ENCODE measurements at regions not wholly inside any gene's neighbourhood (a gene's known extent, or its start where the extent isn't known, plus 50 kb on each side); places are given as distances from the start of the nearest gene placed in this dataset.

GRCh38 chr7:153185936-153186335 lies 426.4 kb downstream of the ACTR3B start:
- intact Hi-C loops (cut with micrococcal nuclease; ENCODE audit: unreplicated experiment) (no loop called here), in situ Hi-C loops (cut with HindIII; ENCODE audit: low pct_unique_long_range_greater_than_20kb, low sequenced_read_pairs) (no loop called here)
- H3K9me3 ChIP-seq (ENCODE audit: control insufficient read depth, insufficient read depth, low read depth, low read length), result no peaks in the 10 kb centered on the region
- CTCF ChIA-PET, result no interaction called here
- no peaks in the 10 kb centered on the region for H3K27me3 ChIP-seq (ENCODE audit: control insufficient read depth, insufficient read depth, low read length)
- TF ChIP-seq TCF7L2 (IDR thresholded peaks at IDR 0.05; ENCODE audit: low read depth, low read length), result no peak
- no peak for TF ChIP-seq REST (IDR thresholded peaks at IDR 0.05; ENCODE audit: insufficient read depth in 1 of 2, low read depth in 2 of 2, low read length in 1 of 2)
- no peak overlapping the region for H3K4me3 ChIP-seq (ENCODE audit: low read depth in 2 of 2, low read length in 2 of 2)
- no peaks in the 10 kb centered on the region for H3K4me1 ChIP-seq (ENCODE audit: control insufficient read depth, insufficient read depth, low read length)
- H3K36me3 ChIP-seq (ENCODE audit: control insufficient read depth, insufficient read depth, low read length), result no peaks in the 10 kb centered on the region
- no peak overlapping the region for H3K27ac ChIP-seq (ENCODE audit: low read length)
- BruUV-seq (replicated peaks), result no TSS peak
- POLR2A ChIA-PET, result no interaction called here
- DNase-seq (ENCODE audit: low read depth, low spot score), result no peak
- ATAC-seq, result no peak

GRCh38 chr7:153188161-153188560 lies 428.6 kb downstream of the ACTR3B start:
- TF ChIP-seq REST (IDR thresholded peaks at IDR 0.05; ENCODE audit: insufficient read depth in 1 of 2, low read depth in 2 of 2, low read length in 1 of 2), result no peak
- TF ChIP-seq TCF7L2 (IDR thresholded peaks at IDR 0.05; ENCODE audit: low read depth, low read length), result no peak
- in situ Hi-C loops (cut with HindIII; ENCODE audit: low pct_unique_long_range_greater_than_20kb, low sequenced_read_pairs) (no loop called here), intact Hi-C loops (cut with micrococcal nuclease; ENCODE audit: unreplicated experiment) (no loop called here)
- H3K27ac ChIP-seq (ENCODE audit: low read length), result no peak overlapping the region
- no peaks in the 10 kb centered on the region for H3K27me3 ChIP-seq (ENCODE audit: control insufficient read depth, insufficient read depth, low read length)
- no peaks in the 10 kb centered on the region for H3K4me1 ChIP-seq (ENCODE audit: control insufficient read depth, insufficient read depth, low read length)
- no peak overlapping the region for H3K4me3 ChIP-seq (ENCODE audit: low read depth in 2 of 2, low read length in 2 of 2)
- DNase-seq (ENCODE audit: low read depth, low spot score) (no peak), ATAC-seq (no peak)
- ChIA-PET CTCF (no interaction called here), POLR2A (no interaction called here)
- no peaks in the 10 kb centered on the region for H3K36me3 ChIP-seq (ENCODE audit: control insufficient read depth, insufficient read depth, low read length)
- H3K9me3 ChIP-seq (ENCODE audit: control insufficient read depth, insufficient read depth, low read depth, low read length), result no peaks in the 10 kb centered on the region
- BruUV-seq (replicated peaks), result no TSS peak

- Histone ChIP-seq H3K27me3 (ENCODE audit: control insufficient read depth, insufficient read depth, low read length) (no peaks in the 10 kb centered on the region), H3K27ac (ENCODE audit: low read length) (no peak overlapping the region), H3K36me3 (ENCODE audit: control insufficient read depth, insufficient read depth, low read length) (no peaks in the 10 kb centered on the region), H3K4me3 (ENCODE audit: low read depth in 2 of 2, low read length in 2 of 2) (no peak overlapping the region), H3K9me3 (ENCODE audit: control insufficient read depth, insufficient read depth, low read depth, low read length) (no peaks in the 10 kb centered on the region), H3K4me1 (ENCODE audit: control insufficient read depth, insufficient read depth, low read length) (no peaks in the 10 kb centered on the region)
- ChIA-PET POLR2A (no interaction called here), CTCF (no interaction called here)
- intact Hi-C loops (cut with micrococcal nuclease; ENCODE audit: unreplicated experiment), result no loop called here
- in situ Hi-C loops (cut with HindIII; ENCODE audit: low pct_unique_long_range_greater_than_20kb, low sequenced_read_pairs), result no loop called here
- TF ChIP-seq REST (IDR thresholded peaks at IDR 0.05; ENCODE audit: insufficient read depth in 1 of 2, low read depth in 2 of 2, low read length in 1 of 2) (no peak), SIN3A (IDR thresholded peaks at IDR 0.05; ENCODE audit: borderline replicate concordance, insufficient read depth, low read depth, low read length) (no peak), POLR2AphosphoS5 (IDR thresholded peaks at IDR 0.05; ENCODE audit: low read depth, low read length) (no peak), TCF7L2 (IDR thresholded peaks at IDR 0.05; ENCODE audit: low read depth, low read length) (no peak)
- TF ChIP-seq, protein P1, sequence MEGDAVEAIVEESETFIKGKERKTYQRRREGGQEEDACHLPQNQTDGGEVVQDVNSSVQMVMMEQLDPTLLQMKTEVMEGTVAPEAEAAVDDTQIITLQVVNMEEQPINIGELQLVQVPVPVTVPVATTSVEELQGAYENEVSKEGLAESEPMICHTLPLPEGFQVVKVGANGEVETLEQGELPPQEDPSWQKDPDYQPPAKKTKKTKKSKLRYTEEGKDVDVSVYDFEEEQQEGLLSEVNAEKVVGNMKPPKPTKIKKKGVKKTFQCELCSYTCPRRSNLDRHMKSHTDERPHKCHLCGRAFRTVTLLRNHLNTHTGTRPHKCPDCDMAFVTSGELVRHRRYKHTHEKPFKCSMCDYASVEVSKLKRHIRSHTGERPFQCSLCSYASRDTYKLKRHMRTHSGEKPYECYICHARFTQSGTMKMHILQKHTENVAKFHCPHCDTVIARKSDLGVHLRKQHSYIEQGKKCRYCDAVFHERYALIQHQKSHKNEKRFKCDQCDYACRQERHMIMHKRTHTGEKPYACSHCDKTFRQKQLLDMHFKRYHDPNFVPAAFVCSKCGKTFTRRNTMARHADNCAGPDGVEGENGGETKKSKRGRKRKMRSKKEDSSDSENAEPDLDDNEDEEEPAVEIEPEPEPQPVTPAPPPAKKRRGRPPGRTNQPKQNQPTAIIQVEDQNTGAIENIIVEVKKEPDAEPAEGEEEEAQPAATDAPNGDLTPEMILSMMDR (IDR thresholded peaks at IDR 0.05), result no peak
- BruUV-seq (replicated peaks), result no TSS peak
- no peak for DNase-seq (ENCODE audit: low read depth, low spot score)
- ATAC-seq, result no peak
Measured at GRCh38 chr7:153188630-153189029, 429.1 kb downstream of the ACTR3B start.
